Spinal cord (tissue), 9 donors: ENCODE measurements at regions not wholly inside any gene's neighbourhood (a gene's known extent, or its start where the extent isn't known, plus 50 kb on each side); places are given as distances from the start of the nearest gene placed in this dataset.
"Not testable (repeated sequence)": the region's sequence is repeated elsewhere in the genome, so short reads cannot be mapped to it uniquely, and the experiment has no call there.

Experiments used
- DNase-seq, 6 donors: peaks; one replicate each; pipeline versions ENCODE4 v3.0.0 to v3.0.0-alpha.2; 2013 to 2015; ENCODE audit warnings: low spot score in 6 of 6, low read depth in 4 of 6
- H3K27ac ChIP-seq: one replicate; pipeline ENCODE4 v1.5.1; 2013; ENCODE audit warnings: low read depth, low read length, control low read depth
- H3K27me3 ChIP-seq: one replicate; pipeline ENCODE4 v1.6.1; 2013; ENCODE audit warnings: low read length; ENCODE audit not compliant: control insufficient read depth, insufficient read depth
- H3K36me3 ChIP-seq: one replicate; pipeline ENCODE4 v1.6.1; 2013; ENCODE audit warnings: low read length; ENCODE audit not compliant: control insufficient read depth, insufficient read depth
- H3K4me1 ChIP-seq: one replicate; pipeline ENCODE4 v1.6.1; 2013; ENCODE audit warnings: low read length; ENCODE audit not compliant: control insufficient read depth, insufficient read depth
- H3K4me3 ChIP-seq: one replicate; pipeline ENCODE4 v1.5.1; 2013; ENCODE audit warnings: low read depth, low read length, control low read depth
- H3K9me3 ChIP-seq: one replicate; pipeline ENCODE4 v1.6.1; 2013; ENCODE audit warnings: low read length; ENCODE audit not compliant: control insufficient read depth, insufficient read depth
- WGBS: methylation state at CpG from one replicate; pipeline ENCODE4 v1.1.5; 2013; ENCODE audit warnings: missing lambda C conversion rate; ENCODE audit not compliant: insufficient coverage; 5-methylcytosine and 5-hydroxymethylcytosine counted together
- donor health status: healthy.

DNA sequence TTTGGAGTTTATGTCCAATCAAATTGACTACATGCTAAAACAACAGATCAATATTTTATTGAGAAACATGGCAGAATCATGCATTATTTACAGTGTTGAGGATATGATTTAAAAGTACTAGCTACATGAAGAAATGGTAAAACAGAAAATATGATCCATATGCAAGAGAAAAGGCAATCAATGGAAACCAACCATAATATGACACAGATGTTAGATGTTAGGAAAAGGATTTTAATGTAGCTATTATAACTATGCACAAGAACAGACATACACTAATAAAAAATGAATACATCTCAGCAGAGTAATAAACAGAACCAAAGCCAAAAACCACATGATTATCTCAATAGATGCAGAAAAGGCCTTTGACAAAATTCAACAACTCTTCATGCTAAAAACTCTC lies 166.2 kb upstream of the CACNA2D1 start:
- H3K27me3 ChIP-seq = no peaks in the 10 kb centered on the region
- DNase-seq = no peak
- H3K36me3 ChIP-seq = no peaks in the 10 kb centered on the region
- H3K4me1 ChIP-seq = no peaks in the 10 kb centered on the region
- no peak overlapping the region for H3K4me3 ChIP-seq
- H3K27ac ChIP-seq = no peak overlapping the region
- no peaks in the 10 kb centered on the region for H3K9me3 ChIP-seq

DNA sequence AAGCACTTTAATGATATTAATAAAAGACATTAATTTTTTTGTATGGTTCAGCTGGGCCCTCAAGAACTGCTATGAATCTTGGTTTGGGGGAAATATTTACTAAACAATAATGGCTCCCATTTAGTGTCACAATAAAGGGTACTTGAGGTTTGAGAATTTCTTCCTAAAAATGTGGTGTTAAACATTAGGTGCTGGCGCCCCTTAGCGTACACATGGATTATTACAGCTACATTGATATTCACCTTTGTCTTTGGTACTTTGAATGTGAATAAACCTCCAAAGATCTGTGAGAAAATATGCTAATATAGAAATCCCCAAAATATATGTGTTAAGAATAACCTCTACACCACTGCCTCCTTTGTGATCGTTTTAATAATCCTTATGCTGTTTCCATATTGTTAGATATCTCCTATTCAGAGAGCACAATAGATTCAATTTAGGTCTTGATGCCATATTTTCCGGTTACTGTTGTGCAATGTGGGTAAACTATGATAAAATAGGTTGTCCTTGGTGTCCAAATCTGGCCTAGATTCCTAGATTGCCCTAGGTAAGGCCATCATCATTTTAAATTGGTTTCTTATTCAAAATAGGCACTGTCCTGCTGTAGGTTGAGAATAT lies 161.8 kb upstream of the CACNA2D1 start:
- H3K4me3 ChIP-seq = no peak overlapping the region
- H3K36me3 ChIP-seq = no peaks in the 10 kb centered on the region
- peak in 3 of 6 donors; percentile 42 to 89 (median 55) for DNase-seq
- no peak overlapping the region for H3K27ac ChIP-seq
- WGBS = no CpG with 5 or more reads among the region's 4 CpGs
- no peaks in the 10 kb centered on the region for H3K4me1 ChIP-seq
- H3K9me3 ChIP-seq = no peaks in the 10 kb centered on the region
- H3K27me3 ChIP-seq = no peaks in the 10 kb centered on the region

DNA sequence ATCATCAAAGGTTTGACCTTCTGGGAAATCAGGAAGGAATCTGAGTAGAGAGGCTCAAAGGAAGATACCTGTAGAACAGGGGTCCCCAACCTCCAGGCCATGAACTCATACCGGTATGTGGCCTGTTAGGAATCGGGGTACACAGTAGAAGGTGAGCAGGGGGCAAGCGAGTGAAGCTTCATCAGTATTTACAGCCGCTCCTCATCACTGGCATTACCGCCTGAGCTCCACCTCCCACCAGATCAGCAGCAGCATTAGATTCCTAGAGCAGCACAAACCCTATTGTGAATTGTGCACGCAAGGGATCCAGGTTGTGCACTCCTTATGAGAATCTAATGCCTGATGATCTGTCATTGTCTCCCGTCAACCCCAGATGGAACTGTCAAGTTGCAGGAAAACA lies 158.5 kb upstream of the CACNA2D1 start:
- Histone ChIP-seq H3K27me3 (no peaks in the 10 kb centered on the region), H3K27ac (no peak overlapping the region), H3K9me3 (peaks cover 1% of the 10 kb centered on the region), H3K4me1 (no peaks in the 10 kb centered on the region), H3K36me3 (no peaks in the 10 kb centered on the region), H3K4me3 (no peak overlapping the region)
- 98% methylated on average over 5 of the region's 7 CpGs for WGBS
- no peak for DNase-seq

DNA sequence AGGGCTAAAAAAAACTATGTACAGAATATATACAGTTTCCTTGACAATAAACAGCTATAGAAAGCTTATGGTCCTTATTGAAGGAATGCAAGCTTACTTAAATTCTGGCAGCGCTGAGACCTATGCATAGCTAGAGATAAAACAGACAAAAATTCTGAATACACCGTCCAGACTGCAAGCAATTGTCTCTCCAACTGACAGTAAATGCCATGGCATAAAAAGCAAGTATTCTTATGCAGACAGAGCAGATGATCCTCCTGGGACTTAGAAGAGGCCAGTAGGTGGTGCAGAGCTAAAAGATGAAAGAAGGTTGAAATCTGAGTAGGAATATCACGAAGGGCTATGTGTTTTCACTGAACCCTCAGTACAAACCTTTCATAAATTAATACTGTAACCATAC lies 157.0 kb upstream of the CACNA2D1 start:
- no peaks in the 10 kb centered on the region for H3K27me3 ChIP-seq
- H3K9me3 ChIP-seq = peaks cover 1% of the 10 kb centered on the region
- no peaks in the 10 kb centered on the region for H3K36me3 ChIP-seq
- H3K4me1 ChIP-seq = no peaks in the 10 kb centered on the region
- no peak overlapping the region for H3K27ac ChIP-seq
- DNase-seq = peak in 2 of 6 donors; percentile 11 to 64
- no CpG with 5 or more reads among the region's 3 CpGs for WGBS
- no peak overlapping the region for H3K4me3 ChIP-seq

- DNase-seq = peak in 2 of 6 donors; percentile 20 to 91
- no peaks in the 10 kb centered on the region for H3K27me3 ChIP-seq
- H3K4me3 ChIP-seq = no peak overlapping the region
- peaks cover 1% of the 10 kb centered on the region for H3K9me3 ChIP-seq
- no peaks in the 10 kb centered on the region for H3K4me1 ChIP-seq
- no peak overlapping the region for H3K27ac ChIP-seq
- H3K36me3 ChIP-seq = no peaks in the 10 kb centered on the region
Observed at GRCh38 chr7:82599895-82600294, 156.3 kb upstream of the CACNA2D1 start.

GRCh38 chr7:82598958-82599357 lies 155.4 kb upstream of the CACNA2D1 start:
- no peaks in the 10 kb centered on the region for H3K36me3 ChIP-seq
- H3K27ac ChIP-seq = no peak overlapping the region
- H3K4me3 ChIP-seq = no peak overlapping the region
- WGBS = no CpG with 5 or more reads among the region's 1 CpG
- DNase-seq = no peak
- peaks cover 1% of the 10 kb centered on the region for H3K9me3 ChIP-seq
- H3K4me1 ChIP-seq = no peaks in the 10 kb centered on the region
- H3K27me3 ChIP-seq = no peaks in the 10 kb centered on the region

GRCh38 chr7:82595795-82596194 lies 152.2 kb upstream of the CACNA2D1 start:
- H3K9me3 ChIP-seq, H3K27me3 ChIP-seq, H3K27ac ChIP-seq, H3K4me3 ChIP-seq, H3K4me1 ChIP-seq, DNase-seq, H3K36me3 ChIP-seq: not testable (repeated sequence)
- no CpG with 5 or more reads among the region's 3 CpGs for whole genome bisulfite sequencing

DNA sequence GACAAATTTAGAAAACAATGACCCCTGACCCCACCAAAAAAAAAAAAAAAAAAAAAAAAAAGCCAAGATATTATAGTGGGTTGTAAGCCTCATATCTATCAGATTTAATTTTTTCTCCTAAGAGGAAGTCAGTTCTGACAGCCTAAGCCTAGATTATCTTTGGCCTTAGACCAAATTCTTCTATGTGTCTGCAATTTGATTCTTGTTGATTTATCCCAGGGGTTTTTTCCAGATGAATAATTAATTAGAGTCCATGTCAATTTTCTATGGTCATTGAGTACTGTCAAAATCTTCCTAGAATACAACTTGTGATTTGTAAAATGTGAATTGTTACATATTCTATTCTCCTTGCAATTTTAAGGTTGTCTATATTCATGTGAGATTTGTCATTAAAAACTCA lies 151.6 kb upstream of the CACNA2D1 start:
- Histone ChIP-seq H3K36me3 (no peaks in the 10 kb centered on the region), H3K4me1 (no peaks in the 10 kb centered on the region), H3K4me3 (no peak overlapping the region), H3K9me3 (peaks cover 1% of the 10 kb centered on the region), H3K27ac (no peak overlapping the region), H3K27me3 (no peaks in the 10 kb centered on the region)
- no peak for DNase-seq

GRCh38 chr7:82594665-82595064 lies 151.1 kb upstream of the CACNA2D1 start:
- Histone ChIP-seq H3K27ac (no peak overlapping the region), H3K4me1 (no peaks in the 10 kb centered on the region), H3K36me3 (no peaks in the 10 kb centered on the region), H3K4me3 (no peak overlapping the region), H3K9me3 (peaks cover 1% of the 10 kb centered on the region), H3K27me3 (no peaks in the 10 kb centered on the region)
- no CpG with 5 or more reads among the region's 6 CpGs for WGBS
- peak in 2 of 6 donors; percentile 36 to 75 for DNase-seq

- Histone ChIP-seq H3K36me3 (no peaks in the 10 kb centered on the region), H3K9me3 (peaks cover 1% of the 10 kb centered on the region), H3K27ac (no peak overlapping the region), H3K4me3 (no peak overlapping the region), H3K27me3 (no peaks in the 10 kb centered on the region), H3K4me1 (no peaks in the 10 kb centered on the region)
- DNase-seq = no peak
- no CpG with 5 or more reads among the region's 3 CpGs for WGBS
Observed at GRCh38 chr7:82593780-82594179, 150.2 kb upstream of the CACNA2D1 start.
